Uterus (tissue), 3 donors: ENCODE measurements at regions not wholly inside any gene's neighbourhood (a gene's known extent, or its start where the extent isn't known, plus 50 kb on each side); places are given as distances from the start of the nearest gene placed in this dataset.

Experiments
- DNase-seq, 2 donors: peaks; one replicate each; pipeline ENCODE4 v3.0.0-alpha.2; 2019 to 2020
- H3K27ac ChIP-seq, 2 donors: fragments of 200-600 bp; sonication (generic); 1 replicate in 1 of 2; 2 replicates in 1 of 2; pipeline ENCODE4 v1.5.1; 2016 to 2018
- H3K27me3 ChIP-seq, 2 donors: fragments of 200-600 bp; sonication (generic); one replicate each; pipeline ENCODE4 v1.5.1; 2018 to 2019; ENCODE audit warnings: control low read depth in 1 of 2
- H3K36me3 ChIP-seq, 2 donors: fragments of 200-600 bp; sonication (generic); one replicate each; pipeline ENCODE4 v1.5.1; 2019; ENCODE audit warnings: control low read depth in 1 of 2
- H3K4me1 ChIP-seq, 2 donors: fragments of 200-600 bp; sonication (generic); one replicate each; pipeline ENCODE4 v1.5.1; 2018 to 2019; ENCODE audit warnings: control low read depth in 1 of 2
- H3K4me3 ChIP-seq, 2 donors: fragments of 200-600 bp; sonication (generic); 1 replicate in 1 of 2; 2 replicates in 1 of 2; pipeline ENCODE4 v1.5.1; 2018 to 2019; ENCODE audit warnings: mild to moderate bottlenecking in 1 of 2
- H3K9me3 ChIP-seq, 2 donors: fragments of 200-600 bp; sonication (generic); one replicate each; pipeline ENCODE4 v1.5.1; 2019; ENCODE audit warnings: control low read depth in 1 of 2
- POLR2A ChIP-seq, 2 donors: fragments of 450-650 bp; IDR thresholded peaks; one replicate each; pipeline ENCODE4 v1.6.1; 2016; ENCODE audit warnings: antibody characterized with exemption in 2 of 2, mild to moderate bottlenecking in 1 of 2, moderate library complexity in 1 of 2
- intact Hi-C: fragments of 100-400 bp; cut with DNase I; formaldehyde crosslinking; loops from one replicate; pipeline ENCODE4 v1.15.1; 2023; ENCODE audit warnings: low total_unique reads
- TF ChIP-seq, protein P1 (sequence below), 4 experiments: fragments of 200-600 bp in 2 of 4; fragments of 450-650 bp in 2 of 4; sonication (generic) in 2 of 4; IDR thresholded peaks; one replicate each; pipeline ENCODE4 v1.5.1; 2016 to 2019; ENCODE audit warnings: antibody characterized with exemption in 4 of 4, mild to moderate bottlenecking in 2 of 4, moderate library complexity in 1 of 4
- donor health status: DM: yes; HTN: yes; CAD: no.

DNA sequence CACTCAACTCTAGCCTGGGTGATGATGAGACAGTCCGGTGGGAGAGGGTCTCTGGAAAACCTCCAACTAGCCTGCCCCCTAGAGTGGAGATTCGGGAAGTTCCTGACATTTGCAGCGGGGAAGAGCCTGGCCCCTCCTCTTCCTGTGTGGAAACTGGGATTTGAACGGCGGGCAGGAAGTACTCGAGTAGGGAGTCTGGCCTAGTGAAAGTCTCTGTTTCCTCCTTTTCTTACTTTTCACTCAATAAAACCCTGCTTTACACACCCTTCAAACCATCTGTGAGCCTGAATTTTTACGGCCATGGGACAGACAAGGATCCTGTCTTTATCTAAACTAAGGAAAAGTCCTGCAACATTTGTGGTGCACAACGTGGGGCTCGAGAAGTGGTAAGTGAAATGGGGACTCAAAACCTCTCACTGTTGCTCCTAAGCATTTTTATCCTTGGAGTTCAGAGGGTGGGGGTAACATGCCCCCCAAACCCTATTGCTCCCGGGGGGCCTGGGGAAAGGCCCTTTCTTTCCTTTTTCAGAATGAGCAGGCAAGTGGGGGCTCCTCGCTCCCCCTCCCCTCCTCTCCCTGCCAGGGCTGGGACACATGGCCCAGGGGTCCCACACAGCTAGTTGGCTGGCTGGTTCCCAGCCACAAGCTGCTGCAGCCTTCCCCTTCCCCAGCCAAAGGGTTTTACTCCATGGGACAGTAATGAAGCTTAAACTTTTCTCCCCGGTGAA is 224.7 kb upstream of the GBE1 start:
- H3K9me3 ChIP-seq, result no peaks in the 10 kb centered on the region
- intact Hi-C loops, result no loop called here
- TF ChIP-seq, protein P1, sequence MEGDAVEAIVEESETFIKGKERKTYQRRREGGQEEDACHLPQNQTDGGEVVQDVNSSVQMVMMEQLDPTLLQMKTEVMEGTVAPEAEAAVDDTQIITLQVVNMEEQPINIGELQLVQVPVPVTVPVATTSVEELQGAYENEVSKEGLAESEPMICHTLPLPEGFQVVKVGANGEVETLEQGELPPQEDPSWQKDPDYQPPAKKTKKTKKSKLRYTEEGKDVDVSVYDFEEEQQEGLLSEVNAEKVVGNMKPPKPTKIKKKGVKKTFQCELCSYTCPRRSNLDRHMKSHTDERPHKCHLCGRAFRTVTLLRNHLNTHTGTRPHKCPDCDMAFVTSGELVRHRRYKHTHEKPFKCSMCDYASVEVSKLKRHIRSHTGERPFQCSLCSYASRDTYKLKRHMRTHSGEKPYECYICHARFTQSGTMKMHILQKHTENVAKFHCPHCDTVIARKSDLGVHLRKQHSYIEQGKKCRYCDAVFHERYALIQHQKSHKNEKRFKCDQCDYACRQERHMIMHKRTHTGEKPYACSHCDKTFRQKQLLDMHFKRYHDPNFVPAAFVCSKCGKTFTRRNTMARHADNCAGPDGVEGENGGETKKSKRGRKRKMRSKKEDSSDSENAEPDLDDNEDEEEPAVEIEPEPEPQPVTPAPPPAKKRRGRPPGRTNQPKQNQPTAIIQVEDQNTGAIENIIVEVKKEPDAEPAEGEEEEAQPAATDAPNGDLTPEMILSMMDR (IDR thresholded peaks at IDR 0.05), result no peak
- H3K27ac ChIP-seq, result no peak overlapping the region
- no peaks in the 10 kb centered on the region for H3K27me3 ChIP-seq
- no peak overlapping the region for H3K4me3 ChIP-seq
- H3K36me3 ChIP-seq, result no peaks in the 10 kb centered on the region
- no peak for DNase-seq
- no peaks in the 10 kb centered on the region for H3K4me1 ChIP-seq

DNA sequence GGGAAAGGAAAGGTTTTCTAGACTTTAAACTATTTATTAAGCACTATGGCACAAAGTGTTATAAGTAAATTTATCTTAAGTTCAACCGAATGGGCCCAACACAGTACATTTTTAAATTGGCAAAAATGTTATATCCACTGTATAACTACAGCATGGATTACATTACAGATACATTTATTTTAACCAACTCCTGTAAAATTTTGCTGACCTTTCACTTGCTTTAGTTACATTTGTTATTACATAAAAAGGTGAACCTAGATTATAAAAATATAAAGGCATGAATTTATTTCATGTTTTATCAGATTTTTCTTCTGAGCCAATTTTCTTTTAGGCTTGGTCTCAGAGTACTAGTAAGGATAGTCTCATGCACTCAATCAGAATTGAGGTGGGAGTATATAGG is 221.9 kb upstream of the GBE1 start:
- no peak overlapping the region for H3K4me3 ChIP-seq
- TF ChIP-seq, protein P1 (IDR thresholded peaks at IDR 0.05), result no peak
- TF ChIP-seq POLR2A (IDR thresholded peaks at IDR 0.05), result no peak
- DNase-seq, result no peak

DNA sequence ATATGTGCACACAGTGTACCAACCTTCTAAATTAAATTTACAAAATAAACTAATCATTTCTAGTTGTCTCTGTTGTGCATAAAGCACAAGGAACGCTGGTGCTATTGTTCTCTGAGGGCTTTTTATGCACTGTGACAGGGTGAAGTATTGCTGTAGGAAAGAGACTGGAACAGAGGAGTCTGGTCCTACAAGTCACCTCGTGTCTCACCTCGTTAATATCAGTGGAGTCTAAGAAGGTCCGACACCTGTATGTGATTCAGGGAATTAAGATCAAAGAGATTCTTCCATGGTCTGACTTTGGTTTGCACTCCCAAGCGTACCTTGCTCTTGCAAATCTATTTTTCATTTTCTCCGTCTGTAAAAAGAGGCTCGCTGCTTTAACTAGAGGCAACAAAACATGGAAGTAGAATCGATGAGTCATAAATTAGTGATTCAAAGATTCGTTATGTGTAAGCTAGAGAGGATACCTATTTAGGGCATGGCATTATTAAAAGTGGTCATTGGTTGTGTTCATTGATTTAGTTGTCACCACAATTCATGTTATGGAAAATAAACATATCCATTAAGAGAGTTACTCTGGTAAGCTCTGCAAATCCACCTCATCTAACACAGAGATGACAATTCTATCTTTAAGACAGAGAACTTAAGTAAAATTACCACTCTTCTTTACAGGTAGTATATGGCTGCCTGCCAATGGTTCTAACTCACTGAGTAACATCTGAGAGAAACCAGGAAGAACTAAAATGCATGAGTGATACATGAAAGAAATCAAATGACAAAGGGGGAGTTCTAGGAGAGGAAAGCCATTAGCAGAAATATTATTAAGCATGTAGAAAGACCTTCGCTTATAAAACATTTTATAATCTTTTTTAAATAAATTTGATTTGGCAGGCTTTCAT is 219.4 kb upstream of the GBE1 start:
- Histone ChIP-seq H3K36me3 (no peaks in the 10 kb centered on the region), H3K4me1 (no peaks in the 10 kb centered on the region), H3K4me3 (no peak overlapping the region), H3K27me3 (no peaks in the 10 kb centered on the region), H3K27ac (no peak overlapping the region), H3K9me3 (no peaks in the 10 kb centered on the region)
- no peak for DNase-seq
- intact Hi-C loops, result no loop called here
- TF ChIP-seq, protein P1 (IDR thresholded peaks at IDR 0.05), result no peak
- TF ChIP-seq POLR2A (IDR thresholded peaks at IDR 0.05), result no peak

More for the DNA sequence above, 221.9 kb upstream of the GBE1 start:
- Histone ChIP-seq H3K9me3 (no peaks in the 10 kb centered on the region), H3K27ac (no peak overlapping the region), H3K36me3 (no peaks in the 10 kb centered on the region), H3K4me1 (no peaks in the 10 kb centered on the region), H3K27me3 (no peaks in the 10 kb centered on the region)
- intact Hi-C loops, result no loop called here

DNA sequence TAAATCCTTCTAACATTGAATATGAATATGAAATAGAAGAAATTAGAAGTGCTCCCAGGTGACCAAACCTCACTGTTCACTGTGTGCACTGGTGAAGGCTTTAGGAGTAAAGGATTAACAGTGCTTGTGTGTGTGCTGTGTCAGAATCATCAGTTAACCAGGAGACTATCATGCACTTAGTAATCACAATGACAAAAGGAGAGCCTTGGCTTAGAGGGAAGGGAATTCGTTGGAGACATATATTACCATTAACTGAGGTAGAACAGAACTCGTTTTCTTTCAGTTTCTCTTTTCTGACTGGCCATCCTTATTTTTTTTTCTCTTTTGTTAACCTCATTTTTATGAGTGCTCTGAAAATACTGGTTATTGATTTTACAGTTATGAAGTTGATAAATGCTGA is 213.3 kb upstream of the GBE1 start:
- H3K27ac ChIP-seq, result no peak overlapping the region
- no peaks in the 10 kb centered on the region for H3K9me3 ChIP-seq
- no peak for DNase-seq
- TF ChIP-seq, protein P1 (IDR thresholded peaks at IDR 0.05), result no peak
- TF ChIP-seq POLR2A (IDR thresholded peaks at IDR 0.05), result no peak
- H3K36me3 ChIP-seq, result no peaks in the 10 kb centered on the region
- H3K4me1 ChIP-seq, result no peaks in the 10 kb centered on the region
- H3K4me3 ChIP-seq, result no peak overlapping the region
- intact Hi-C loops, result no loop called here
- H3K27me3 ChIP-seq, result no peaks in the 10 kb centered on the region

DNA sequence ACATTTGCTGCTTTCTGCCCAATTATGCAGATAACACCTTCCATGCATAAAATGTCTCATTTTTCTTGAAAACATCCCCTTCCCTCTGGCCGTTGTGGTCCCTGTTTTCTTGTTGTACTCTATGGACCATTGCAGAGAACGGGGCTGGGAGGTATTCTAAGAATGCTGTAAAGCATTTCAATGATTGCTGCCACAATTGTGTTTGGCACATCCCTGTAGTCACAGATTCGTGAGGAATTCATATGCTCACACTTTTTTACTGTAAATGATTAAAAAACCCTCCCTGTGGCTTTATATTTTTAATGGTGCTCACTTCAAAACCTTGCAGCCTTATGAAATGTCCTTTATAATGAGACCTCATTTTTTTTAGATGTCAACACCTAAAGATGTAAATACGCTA is 207.2 kb upstream of the GBE1 start:
- Histone ChIP-seq H3K27me3 (no peaks in the 10 kb centered on the region), H3K36me3 (no peaks in the 10 kb centered on the region), H3K4me3 (no peak overlapping the region), H3K4me1 (no peaks in the 10 kb centered on the region), H3K9me3 (no peaks in the 10 kb centered on the region), H3K27ac (no peak overlapping the region)
- TF ChIP-seq, protein P1 (IDR thresholded peaks at IDR 0.05), result no peak
- TF ChIP-seq POLR2A (IDR thresholded peaks at IDR 0.05), result no peak
- DNase-seq, result no peak
- intact Hi-C loops, result no loop called here
